AG04450 (cell line): ENCODE measurements at regions not wholly inside any gene's neighbourhood (a gene's known extent, or its start where the extent isn't known, plus 50 kb on each side); places are given as distances from the start of the nearest gene placed in this dataset.

Source experiments
- CTCF ChIA-PET: fragments of 300-600, 350-600 bp; formaldehyde crosslinking; extraction: SDS; loops from one replicate; lab custom pipeline; 2022; ENCODE audit warnings: antibody characterized with exemption, inconsistent platforms; lab: Charles Lee
- POLR2A ChIA-PET: fragments of 350-600 bp; formaldehyde crosslinking; extraction: SDS; loops from one replicate; lab custom pipeline; 2021; ENCODE audit warnings: antibody characterized with exemption, inconsistent platforms; lab: Yijun Ruan, JAX
- DNase-seq: peaks from one replicate; pipeline ENCODE4 v3.0.0-alpha.2; 2011; ENCODE audit warnings: low read depth, low spot score
- H3K27ac ChIP-seq: one replicate; pipeline ENCODE4 v1.5.1; 2012; ENCODE audit warnings: low read depth, low read length, control low read depth
- H3K27me3 ChIP-seq: one replicate; pipeline ENCODE4 v1.6.0; 2012; ENCODE audit warnings: low read length; ENCODE audit not compliant: control insufficient read depth, insufficient read depth
- H3K4me3 ChIP-seq: 2 replicates; pipeline ENCODE4 v1.5.1; 2011; ENCODE audit warnings: mild to moderate bottlenecking, low read depth, low read length, control low read depth
- H3K9me3 ChIP-seq: 2 replicates; pipeline ENCODE4 v1.5.1; 2012; ENCODE audit warnings: low read length; ENCODE audit not compliant: control insufficient read depth, insufficient read depth
- CTCF ChIP-seq: IDR thresholded peaks from 2 replicates; pipeline ENCODE4 v1.5.1; 2011; ENCODE audit warnings: low read depth, low read length, control low read depth, inconsistent platforms

- no peak for DNase-seq
- ChIA-PET CTCF (no interaction called here), POLR2A (no interaction called here)
- H3K27me3 ChIP-seq = no peaks in the 10 kb centered on the region
- H3K9me3 ChIP-seq = peaks cover 3% of the 10 kb centered on the region
- H3K27ac ChIP-seq = no peak overlapping the region
- no peak for TF ChIP-seq CTCF
- H3K4me3 ChIP-seq = no peak overlapping the region
Observed at GRCh38 chr10:2798336-2799022, 268.9 kb upstream of the PFKP start.

GRCh38 chr10:2791774-2792443 is 275.4 kb upstream of the PFKP start:
- ChIA-PET CTCF (no interaction called here), POLR2A (no interaction called here)
- H3K27me3 ChIP-seq = no peaks in the 10 kb centered on the region
- no peak overlapping the region for H3K4me3 ChIP-seq
- no peak for TF ChIP-seq CTCF
- H3K9me3 ChIP-seq = peaks cover 4% of the 10 kb centered on the region; the same call in 1 of the 2 replicates
- no peak overlapping the region for H3K27ac ChIP-seq
- DNase-seq = no peak

GRCh38 chr10:2790396-2791188 is 276.8 kb upstream of the PFKP start:
- DNase-seq = no peak
- no peak overlapping the region for H3K27ac ChIP-seq
- TF ChIP-seq CTCF = no peak
- no peak overlapping the region for H3K4me3 ChIP-seq
- CTCF ChIA-PET = no interaction called here
- POLR2A ChIA-PET = no interaction called here
- H3K27me3 ChIP-seq = no peaks in the 10 kb centered on the region
- peaks cover 9% of the 10 kb centered on the region for H3K9me3 ChIP-seq

GRCh38 chr10:2786251-2786650 is 281.1 kb upstream of the PFKP start:
- Histone ChIP-seq H3K27ac (no peak overlapping the region), H3K27me3 (no peaks in the 10 kb centered on the region), H3K9me3 (peaks cover 15% of the 10 kb centered on the region), H3K4me3 (no peak overlapping the region)
- DNase-seq = no peak
- POLR2A ChIA-PET = no interaction called here
- CTCF ChIA-PET = no interaction called here
- TF ChIP-seq CTCF = no peak

- TF ChIP-seq CTCF = no peak
- CTCF ChIA-PET = no interaction called here
Observed at GRCh38 chr10:2784766-2785165, 282.6 kb upstream of the PFKP start.

More at GRCh38 chr10:2784766-2785165, 282.6 kb upstream of the PFKP start:
- Histone ChIP-seq H3K27ac (no peak overlapping the region), H3K27me3 (no peaks in the 10 kb centered on the region), H3K4me3 (no peak overlapping the region), H3K9me3 (peaks cover 13% of the 10 kb centered on the region)
- DNase-seq = no peak
- POLR2A ChIA-PET = no interaction called here
